Esophagus (tissue), 2 donors: ENCODE measurements at regions not wholly inside any gene's neighbourhood (a gene's known extent, or its start where the extent isn't known, plus 50 kb on each side); places are given as distances from the start of the nearest gene placed in this dataset.

Experiments
- H3K27ac ChIP-seq, 2 donors: one replicate each; pipeline ENCODE4 v1.5.1; 2013; ENCODE audit warnings: low read depth in 2 of 2, mild to moderate bottlenecking in 2 of 2, inconsistent platforms in 1 of 2, low read length in 1 of 2, moderate library complexity in 1 of 2
- H3K27me3 ChIP-seq, 2 donors: one replicate each; pipeline ENCODE4 v1.6.1; 2013; ENCODE audit warnings: low read length in 2 of 2, control low read depth in 1 of 2, mild to moderate bottlenecking in 1 of 2; ENCODE audit not compliant: insufficient read depth in 2 of 2, control insufficient read depth in 1 of 2
- H3K36me3 ChIP-seq, 2 donors: one replicate each; pipeline ENCODE4 v1.6.1; 2013; ENCODE audit warnings: low read length in 1 of 2; ENCODE audit not compliant: control insufficient read depth in 2 of 2, insufficient read depth in 2 of 2
- H3K4me1 ChIP-seq, 2 donors: one replicate each; pipeline ENCODE4 v1.6.1; 2013; ENCODE audit warnings: low read length in 1 of 2; ENCODE audit not compliant: control insufficient read depth in 2 of 2, insufficient read depth in 2 of 2
- H3K4me3 ChIP-seq, 2 donors: one replicate each; pipeline ENCODE4 v1.5.1; 2013; ENCODE audit warnings: low read length in 2 of 2, mild to moderate bottlenecking in 2 of 2, low read depth in 1 of 2, moderate library complexity in 1 of 2
- H3K9me3 ChIP-seq, 2 donors: one replicate each; pipeline ENCODE4 v1.6.1; 2013; ENCODE audit warnings: mild to moderate bottlenecking in 2 of 2, low read depth in 1 of 2, low read length in 1 of 2, moderate library complexity in 1 of 2; ENCODE audit not compliant: control insufficient read depth in 2 of 2, insufficient read depth in 1 of 2
- WGBS, 2 donors: extraction: QIAGEN DNeasy Blood & Tissue Kit; methylation state at CpG; one replicate each; pipeline ENCODE4 v1.1.7; 2013; 5-methylcytosine and 5-hydroxymethylcytosine counted together
- donor health status: healthy with polysubstance abuse.
- donor health status: Bipolar disorder and iron deficiency.

DNA sequence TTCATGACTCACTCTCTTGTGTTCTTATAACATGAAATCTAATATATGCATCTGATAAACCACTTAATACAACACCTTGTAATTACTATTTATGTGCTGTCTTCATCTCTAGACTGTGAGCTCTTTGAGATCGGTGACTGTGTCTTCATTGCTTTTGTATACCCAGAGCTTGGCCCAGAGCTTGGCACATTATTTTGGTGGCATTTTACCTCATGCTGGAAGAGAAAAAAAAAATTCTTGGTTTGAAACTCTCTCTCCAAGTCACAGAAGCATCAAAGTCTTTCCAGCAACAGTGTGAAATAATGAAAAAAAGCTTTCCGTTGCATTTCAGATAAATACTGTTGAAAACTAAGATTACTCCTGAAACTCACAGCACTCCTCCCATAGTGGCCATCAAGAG, 451.6 kb downstream of the NUF2 start:
- H3K27me3 ChIP-seq = no peaks in the 10 kb centered on the region
- peaks cover 0 to 3% of the 10 kb centered on the region in 2 donors for H3K9me3 ChIP-seq
- no peaks in the 10 kb centered on the region for H3K4me1 ChIP-seq
- WGBS, 2 donors = 93% methylated on average over 2 of the region's 2 CpGs
- H3K36me3 ChIP-seq = no peaks in the 10 kb centered on the region
- no peak overlapping the region for H3K4me3 ChIP-seq
- no peak overlapping the region for H3K27ac ChIP-seq

DNA sequence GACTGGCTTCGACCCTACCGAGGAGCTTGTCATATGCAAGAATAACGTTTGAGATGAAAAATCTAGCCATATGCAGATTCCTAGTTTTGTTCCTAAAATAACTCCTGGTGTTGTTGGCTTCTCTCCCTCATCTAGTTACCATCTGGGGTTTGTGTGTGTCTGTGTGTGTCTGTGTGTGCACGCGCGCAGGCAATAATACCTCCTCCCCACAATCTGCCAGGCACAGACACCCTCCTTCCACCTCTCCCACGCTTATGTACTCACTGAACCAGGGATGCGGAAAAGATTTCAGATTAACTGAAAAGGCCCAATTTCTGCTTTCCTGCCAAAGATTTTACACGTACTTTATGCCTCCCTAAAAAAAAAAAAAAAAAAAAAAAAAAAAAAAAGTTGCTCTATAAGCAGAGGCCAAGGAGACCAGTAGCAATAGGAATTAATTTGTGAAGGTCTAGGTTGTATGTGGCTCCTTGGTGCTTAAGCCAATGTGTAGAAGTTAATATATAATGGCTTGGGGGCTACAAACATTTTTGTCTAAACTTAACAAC, 452.7 kb downstream of the NUF2 start:
- Histone ChIP-seq H3K27ac (no peak overlapping the region), H3K9me3 (peaks cover 0 to 3% of the 10 kb centered on the region in 2 donors), H3K4me3 (no peak overlapping the region), H3K4me1 (no peaks in the 10 kb centered on the region), H3K36me3 (no peaks in the 10 kb centered on the region), H3K27me3 (no peaks in the 10 kb centered on the region)
- WGBS, 2 donors = 87% methylated on average over 9 of the region's 9 CpGs

DNA sequence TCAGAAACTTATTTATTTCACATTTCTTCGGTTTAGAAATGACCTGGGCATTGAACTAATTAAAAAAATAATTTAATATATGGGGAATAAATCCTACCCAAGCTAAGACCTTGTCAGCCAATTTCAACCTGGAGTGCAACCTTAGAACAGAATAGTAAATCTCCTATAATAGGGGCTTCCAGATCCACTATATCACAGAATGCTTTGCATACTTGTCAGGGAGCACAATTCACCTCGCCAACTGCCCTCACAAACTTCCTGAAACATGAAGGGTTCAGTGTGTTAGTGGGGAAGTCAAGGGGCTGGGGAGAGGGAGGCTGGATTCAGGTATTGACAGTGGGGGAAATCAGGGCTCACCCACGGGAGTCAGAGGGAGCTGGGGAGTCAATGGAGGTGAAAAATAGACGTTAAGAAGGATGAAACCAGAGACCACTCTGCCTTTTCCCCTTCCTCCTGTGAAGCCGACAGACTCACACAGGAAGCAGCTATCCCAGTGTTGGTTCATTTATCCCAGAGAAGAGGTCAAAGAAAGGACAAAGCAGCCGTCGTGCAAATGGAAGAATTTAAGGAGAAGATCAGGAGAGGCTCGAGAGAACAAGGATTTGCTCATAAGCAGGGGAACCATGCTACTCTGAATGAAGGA, 453.3 kb downstream of the NUF2 start:
- Histone ChIP-seq H3K27ac (no peak overlapping the region), H3K27me3 (no peaks in the 10 kb centered on the region), H3K4me3 (no peak overlapping the region), H3K36me3 (no peaks in the 10 kb centered on the region), H3K9me3 (peaks cover 0 to 3% of the 10 kb centered on the region in 2 donors), H3K4me1 (no peaks in the 10 kb centered on the region)
- 48 to 53% methylated on average over 7 to 8 of the region's 8 CpGs for WGBS, 2 donors

DNA sequence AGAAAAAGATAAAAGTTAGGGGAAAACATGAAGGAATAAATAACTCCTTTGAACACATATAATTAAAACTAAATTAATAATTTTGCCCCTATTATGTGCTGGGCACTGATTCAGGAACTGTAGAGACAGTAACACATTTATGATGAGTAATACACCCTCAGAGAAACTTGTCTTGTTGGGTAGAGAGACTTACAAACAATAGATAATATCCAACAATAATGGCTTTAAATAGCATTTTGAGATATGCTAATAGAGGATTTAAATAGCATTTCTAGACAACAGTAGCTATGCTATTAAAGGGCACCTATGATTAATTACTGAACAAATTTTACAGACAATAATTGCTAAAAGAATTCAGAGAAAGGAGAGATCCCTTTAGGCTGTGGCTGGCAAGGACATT, 455.5 kb downstream of the NUF2 start:
- Histone ChIP-seq H3K4me3 (no peak overlapping the region), H3K27me3 (no peaks in the 10 kb centered on the region), H3K36me3 (no peaks in the 10 kb centered on the region), H3K9me3 (peaks cover 0 to 3% of the 10 kb centered on the region in 2 donors), H3K4me1 (no peaks in the 10 kb centered on the region), H3K27ac (no peak overlapping the region)

DNA sequence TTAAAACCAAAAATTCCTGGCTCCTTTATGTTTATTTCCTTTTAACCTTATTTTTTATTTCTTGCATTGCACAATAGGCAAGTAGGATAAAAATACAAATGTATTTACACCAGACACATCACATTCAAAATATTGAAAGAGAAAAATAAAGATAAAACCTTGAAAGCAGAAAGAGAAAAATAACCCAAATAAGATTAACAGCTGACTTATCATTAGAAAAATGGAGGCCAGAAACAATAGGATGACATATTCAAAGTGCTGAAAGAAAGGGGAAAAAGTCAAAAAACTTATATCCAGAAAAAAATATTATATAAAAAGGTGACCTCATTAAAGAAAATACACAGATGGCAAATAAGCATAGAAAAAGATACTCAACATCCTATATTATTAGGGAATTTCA, 459.4 kb downstream of the NUF2 start:
- Histone ChIP-seq H3K4me1 (no peaks in the 10 kb centered on the region), H3K9me3 (no peaks in the 10 kb centered on the region), H3K27ac (no peak overlapping the region), H3K27me3 (no peaks in the 10 kb centered on the region), H3K4me3 (no peak overlapping the region), H3K36me3 (no peaks in the 10 kb centered on the region)

DNA sequence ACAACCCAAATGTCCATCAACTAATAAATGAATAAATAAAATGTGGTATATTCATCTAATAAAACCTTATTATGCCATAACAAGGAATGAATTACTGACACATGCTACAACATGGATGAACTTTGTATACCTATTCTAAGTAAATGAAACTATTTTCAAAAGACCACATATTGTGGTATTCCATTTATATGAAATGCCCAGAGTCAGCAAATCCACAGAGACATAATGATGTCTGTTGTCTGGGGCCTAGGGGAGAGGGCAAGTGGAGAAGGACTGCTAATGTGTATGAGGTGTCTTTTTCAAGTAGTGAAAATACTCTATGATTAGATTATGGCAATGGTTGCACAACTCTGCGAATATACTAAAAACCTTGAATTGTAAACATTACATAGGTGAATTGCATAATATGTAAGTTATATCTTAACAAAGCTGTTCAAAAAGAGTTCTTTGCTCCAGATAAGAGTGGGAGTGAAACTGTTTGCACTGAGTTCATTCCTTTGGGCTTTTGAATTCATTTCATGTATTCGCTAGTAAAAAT, 464.2 kb downstream of the NUF2 start:
- 62 to 87% methylated on average over 2 of the region's 2 CpGs for WGBS, 2 donors
- Histone ChIP-seq H3K27ac (no peak overlapping the region), H3K4me1 (no peaks in the 10 kb centered on the region), H3K9me3 (no peaks in the 10 kb centered on the region), H3K4me3 (no peak overlapping the region), H3K27me3 (no peaks in the 10 kb centered on the region), H3K36me3 (no peaks in the 10 kb centered on the region)

DNA sequence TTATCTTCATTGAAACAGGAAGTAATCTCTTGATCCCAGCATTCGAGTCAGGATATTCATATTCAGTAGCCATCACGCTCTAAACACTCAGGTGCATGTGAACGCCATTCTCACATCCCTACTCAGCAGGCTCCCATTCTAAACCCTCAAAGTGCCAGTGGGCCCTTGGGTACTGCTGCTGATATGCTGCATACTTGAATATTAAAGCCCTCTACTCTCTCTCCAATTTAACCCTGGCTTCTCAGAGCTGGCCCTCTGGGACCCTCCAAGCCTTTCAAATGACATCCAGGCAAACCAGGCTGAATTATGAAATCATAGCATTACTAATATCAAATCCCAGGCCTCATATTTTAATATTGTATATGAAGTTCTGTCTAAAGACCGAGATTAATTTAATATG, 468.2 kb downstream of the NUF2 start:
- Histone ChIP-seq H3K4me3 (no peak overlapping the region), H3K27ac (no peak overlapping the region)
- WGBS, 2 donors = 54 to 69% methylated on average over 4 of the region's 4 CpGs

DNA sequence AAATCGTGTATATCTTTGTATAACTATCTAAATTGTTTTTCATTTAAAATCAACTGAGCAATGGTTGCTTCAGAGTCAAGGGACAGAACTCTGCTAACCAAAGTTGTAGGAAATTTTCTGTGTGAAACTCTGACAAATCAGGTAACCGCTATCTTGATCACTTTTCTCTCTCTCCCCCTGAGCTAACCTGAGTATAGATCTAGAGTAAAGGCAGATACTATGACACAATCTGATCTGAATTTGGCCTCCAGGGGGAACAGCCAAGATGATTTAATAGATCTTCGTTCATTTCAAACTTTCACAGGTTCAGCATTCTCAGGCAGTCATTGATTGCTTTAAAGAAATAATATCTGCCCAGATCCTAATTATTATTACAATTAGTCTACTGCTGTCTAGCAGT, 472.8 kb downstream of the NUF2 start:
- H3K9me3 ChIP-seq = no peaks in the 10 kb centered on the region
- no peaks in the 10 kb centered on the region for H3K27me3 ChIP-seq
- 68 to 71% methylated on average over 3 of the region's 3 CpGs for WGBS, 2 donors
- no peaks in the 10 kb centered on the region for H3K36me3 ChIP-seq
- no peaks in the 10 kb centered on the region for H3K4me1 ChIP-seq
- H3K27ac ChIP-seq = no peak overlapping the region
- no peak overlapping the region for H3K4me3 ChIP-seq

More for the DNA sequence above, 468.2 kb downstream of the NUF2 start:
- Histone ChIP-seq H3K27me3 (no peaks in the 10 kb centered on the region), H3K36me3 (no peaks in the 10 kb centered on the region), H3K4me1 (no peaks in the 10 kb centered on the region), H3K9me3 (no peaks in the 10 kb centered on the region)

DNA sequence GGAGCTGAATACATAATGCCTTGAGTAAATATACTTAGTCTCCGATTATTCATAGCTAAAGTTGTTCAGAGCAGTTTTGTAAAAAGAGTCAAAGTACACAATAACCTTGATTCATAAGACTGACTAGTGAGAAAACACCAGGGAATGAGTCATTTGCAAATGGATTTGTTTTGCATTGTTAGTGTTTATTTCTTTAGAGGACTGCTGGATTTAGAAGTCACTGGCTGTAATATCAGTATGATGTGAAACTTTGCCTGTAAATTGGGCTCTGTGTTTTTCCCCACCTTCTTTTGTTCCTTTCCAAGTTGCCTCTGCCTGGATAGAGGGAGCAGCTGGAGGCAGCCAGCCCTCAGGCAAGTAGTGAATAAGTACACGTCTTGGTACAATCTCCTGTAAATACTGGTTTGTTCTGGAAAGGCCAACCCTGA, 474.7 kb downstream of the NUF2 start:
- Histone ChIP-seq H3K4me1 (no peaks in the 10 kb centered on the region), H3K27me3 (no peaks in the 10 kb centered on the region), H3K9me3 (no peaks in the 10 kb centered on the region), H3K36me3 (no peaks in the 10 kb centered on the region), H3K27ac (peak overlapping the region; percentile 34 to 48), H3K4me3 (no peak overlapping the region)
- 18 to 23% methylated on average over 2 of the region's 2 CpGs for WGBS, 2 donors

DNA sequence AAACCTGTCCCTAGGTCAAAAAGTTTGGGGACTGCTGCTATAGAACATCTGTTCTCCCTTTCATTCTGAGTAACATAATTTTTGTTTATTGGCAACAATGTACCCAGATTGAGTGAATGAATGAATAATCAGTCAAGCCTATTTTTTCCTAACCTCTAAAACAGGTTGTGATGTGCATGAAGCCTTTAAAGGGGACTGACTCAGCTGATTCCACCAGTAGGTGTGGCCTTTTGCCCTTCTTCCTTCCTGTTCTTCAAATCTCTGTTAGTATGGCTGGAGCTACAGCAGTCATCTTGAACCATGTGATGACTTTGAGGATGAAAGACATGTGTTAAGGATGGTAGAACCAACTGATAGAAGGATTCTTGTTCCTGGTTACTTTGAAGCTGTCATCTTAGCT, 476.1 kb downstream of the NUF2 start:
- no peaks in the 10 kb centered on the region for H3K27me3 ChIP-seq
- H3K36me3 ChIP-seq = no peaks in the 10 kb centered on the region
- no peaks in the 10 kb centered on the region for H3K9me3 ChIP-seq
- H3K27ac ChIP-seq = no peak overlapping the region
- no peaks in the 10 kb centered on the region for H3K4me1 ChIP-seq
- H3K4me3 ChIP-seq = no peak overlapping the region
